GM19455 (cell line): ENCODE measurements at regions not wholly inside any gene's neighbourhood (a gene's known extent, or its start where the extent isn't known, plus 50 kb on each side); places are given as distances from the start of the nearest gene placed in this dataset.

Source experiments
- ATAC-seq: cut with Tn5 transposase; IDR thresholded peaks from one replicate; pipeline ENCODE4 v1.9.1; 2021; ENCODE audit not compliant: unreplicated experiment

DNA sequence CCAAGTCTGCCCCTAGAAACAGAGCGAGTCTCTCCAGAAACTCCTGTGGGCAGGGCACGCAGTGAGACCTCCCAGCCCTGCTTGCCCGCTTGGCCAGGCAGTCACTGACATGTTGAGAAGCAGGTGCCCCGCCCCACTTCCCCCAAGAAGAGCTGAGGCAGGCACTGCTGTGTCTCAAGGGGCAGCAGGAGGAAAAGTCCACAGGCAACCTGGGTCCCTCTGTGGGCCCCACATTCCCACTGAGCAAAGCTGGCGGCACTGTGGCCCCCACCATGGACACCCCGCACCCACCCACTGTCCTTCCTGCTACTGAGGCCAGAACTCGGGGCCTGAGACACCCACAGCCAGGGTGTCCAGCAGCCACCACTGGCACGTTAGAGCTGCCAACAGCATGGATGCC lies 137.3 kb upstream of the NKX1-1 start:
- ATAC-seq, result no peak

DNA sequence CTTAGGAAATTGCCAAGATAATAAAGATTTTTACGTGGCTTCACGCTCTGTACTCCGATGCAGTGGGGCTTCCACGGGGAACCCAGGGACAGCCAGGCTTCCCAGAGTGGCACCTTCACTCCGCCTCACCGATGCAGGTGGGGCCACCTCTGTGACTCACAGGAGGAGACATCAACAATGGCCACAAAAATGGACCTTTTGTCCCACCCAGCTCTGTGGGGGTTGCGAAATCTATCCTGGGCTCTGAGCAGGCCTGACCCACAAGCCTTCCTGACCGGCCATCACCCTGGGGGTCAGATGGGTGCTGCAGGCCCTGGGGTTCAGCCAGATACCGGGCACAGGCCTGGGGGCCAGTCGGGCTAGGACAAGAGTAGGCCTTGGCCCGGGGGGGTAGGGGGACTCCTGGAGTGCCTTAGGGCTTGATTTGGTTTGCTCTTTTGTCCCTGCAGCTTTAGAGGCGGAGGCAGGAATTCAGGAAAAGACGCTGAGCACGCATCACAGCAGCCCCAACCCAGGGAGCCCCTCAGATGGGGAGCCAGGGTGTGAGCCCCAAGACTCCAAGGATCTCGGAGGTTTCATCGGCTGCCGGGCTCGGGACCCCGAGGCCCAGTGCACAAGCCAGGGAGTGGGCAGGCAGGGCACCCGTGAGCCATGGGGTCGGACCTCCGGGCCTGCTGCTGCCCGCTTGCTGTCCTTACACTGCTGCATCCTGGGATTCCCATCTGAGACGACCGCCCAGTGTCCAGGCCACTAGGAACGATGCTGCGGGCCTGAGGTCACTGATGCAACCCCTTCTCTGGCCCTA lies 136.5 kb upstream of the NKX1-1 start:
- ATAC-seq, result no peak

DNA sequence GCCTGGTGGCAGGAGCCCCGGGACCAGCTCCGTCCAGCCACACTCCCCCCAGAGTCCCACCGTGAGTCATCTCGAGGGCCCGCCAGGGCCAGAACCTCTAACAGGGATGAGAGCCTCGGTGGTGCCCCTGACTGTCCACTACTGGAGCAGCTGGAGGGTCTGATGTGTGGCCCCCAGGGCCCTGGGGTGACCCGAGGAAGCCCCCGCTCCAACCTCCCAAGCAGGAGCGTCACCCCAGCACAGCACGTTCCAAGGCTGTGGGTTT lies 135.9 kb upstream of the NKX1-1 start:
- no peak for ATAC-seq

DNA sequence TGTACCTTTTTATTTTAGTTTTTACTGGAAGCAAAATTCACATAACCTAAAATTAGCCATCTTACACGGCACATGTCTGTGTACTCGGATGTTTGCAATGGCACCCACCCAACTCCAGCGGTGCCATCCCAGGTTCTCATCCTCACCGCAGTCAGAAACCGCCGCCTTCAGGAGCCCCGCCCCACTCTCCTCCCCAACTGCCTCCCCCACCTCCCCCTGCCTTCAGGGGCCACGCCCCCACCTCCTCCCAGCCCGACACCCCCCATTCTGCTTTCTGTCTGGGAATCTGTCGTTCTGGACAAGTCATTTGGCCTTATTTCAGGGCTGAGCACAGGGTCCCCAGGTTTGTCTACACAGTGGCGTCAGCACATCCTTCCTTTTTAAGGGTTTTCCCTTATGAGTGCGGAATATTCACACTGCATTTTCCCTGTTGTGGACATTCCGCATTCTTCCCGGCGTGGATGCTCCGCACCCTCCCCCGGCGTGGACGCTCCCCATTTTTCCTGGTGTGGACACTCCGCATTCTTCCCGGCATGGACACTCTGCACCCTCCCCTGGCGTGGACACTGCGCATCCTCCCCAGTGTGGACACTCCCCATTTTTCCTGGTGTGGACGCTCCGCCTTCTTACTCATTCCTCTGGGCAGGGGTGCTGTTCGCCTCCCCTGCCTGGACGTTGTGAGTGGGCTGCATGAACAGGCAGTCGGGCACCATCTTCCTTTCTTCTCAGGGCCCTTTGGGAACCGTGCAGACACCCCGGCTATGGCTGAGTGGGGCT lies 135.4 kb upstream of the NKX1-1 start:
- ATAC-seq, result no peak

DNA sequence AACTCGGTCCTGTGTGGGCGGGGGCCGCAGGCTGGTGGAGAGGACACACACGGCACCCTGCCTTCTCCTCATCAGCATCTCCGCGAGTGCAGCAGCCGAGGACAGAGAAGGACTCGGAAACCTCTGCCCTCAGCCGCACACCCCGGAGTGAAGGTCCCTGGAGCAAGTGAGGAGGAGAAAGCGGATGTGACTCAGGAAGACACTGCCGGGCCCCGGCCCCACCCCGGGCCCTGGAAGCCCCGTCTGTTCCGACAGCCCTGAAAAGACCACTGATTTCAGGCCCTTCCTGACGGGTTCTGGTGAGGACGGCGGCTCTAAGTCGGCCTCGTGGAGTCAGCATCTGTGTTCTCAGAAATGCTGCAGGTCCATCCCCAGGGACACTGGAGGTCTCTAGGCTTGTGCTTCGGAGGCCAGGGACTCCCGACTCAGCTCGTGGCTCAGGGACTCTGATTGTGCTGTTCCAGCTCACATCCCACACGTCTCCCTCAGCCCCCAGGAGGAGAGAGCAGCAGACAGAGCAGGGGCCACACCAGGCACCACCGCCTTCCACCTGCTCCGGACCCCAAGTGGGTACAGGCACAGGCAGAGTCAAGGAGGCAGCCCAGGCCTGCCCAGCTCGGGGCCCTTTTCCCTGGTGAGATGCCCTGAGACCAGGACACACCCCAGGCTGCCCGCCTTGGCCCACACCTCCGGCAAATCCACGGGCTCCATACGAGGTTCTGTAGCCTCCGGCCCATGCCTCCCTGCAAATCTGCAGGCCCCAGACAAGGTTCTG lies 134.5 kb upstream of the NKX1-1 start:
- ATAC-seq, result no peak

DNA sequence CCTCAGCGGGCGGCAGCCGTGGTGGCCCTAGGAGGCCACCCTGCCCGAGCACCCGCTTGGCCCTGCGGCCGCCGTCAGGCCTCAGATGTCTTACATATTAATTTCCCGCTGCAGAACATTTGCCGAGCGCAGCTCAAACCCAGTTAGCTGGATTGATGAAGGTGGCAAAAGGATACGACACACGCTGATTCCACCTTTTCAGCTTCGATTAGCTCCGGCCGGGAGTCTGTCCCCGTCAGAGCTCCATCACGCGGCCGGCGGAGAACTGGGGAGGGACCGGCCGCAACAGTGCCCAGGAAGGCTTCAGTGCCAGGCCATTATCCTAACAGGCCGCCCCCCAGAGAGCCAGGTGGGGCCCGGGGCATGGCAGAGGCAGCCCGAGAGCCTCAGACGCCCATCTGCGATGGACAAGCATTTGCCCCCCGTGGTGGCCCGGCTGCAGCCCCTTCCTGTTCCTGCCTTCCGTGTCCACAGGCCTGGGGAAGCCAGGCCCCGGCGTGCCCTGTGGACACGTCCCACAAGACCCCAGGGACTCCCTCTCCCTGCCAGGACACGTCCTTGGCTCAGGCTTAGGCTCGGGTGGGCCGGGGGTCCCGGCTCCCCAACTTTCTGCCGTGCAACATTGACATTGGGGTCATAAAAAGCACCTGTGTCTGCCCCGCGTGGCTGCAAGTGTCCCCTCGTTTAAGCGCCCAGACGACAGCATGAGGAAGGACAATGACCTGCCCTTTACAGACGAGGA lies 133.8 kb upstream of the NKX1-1 start:
- no peak for ATAC-seq

DNA sequence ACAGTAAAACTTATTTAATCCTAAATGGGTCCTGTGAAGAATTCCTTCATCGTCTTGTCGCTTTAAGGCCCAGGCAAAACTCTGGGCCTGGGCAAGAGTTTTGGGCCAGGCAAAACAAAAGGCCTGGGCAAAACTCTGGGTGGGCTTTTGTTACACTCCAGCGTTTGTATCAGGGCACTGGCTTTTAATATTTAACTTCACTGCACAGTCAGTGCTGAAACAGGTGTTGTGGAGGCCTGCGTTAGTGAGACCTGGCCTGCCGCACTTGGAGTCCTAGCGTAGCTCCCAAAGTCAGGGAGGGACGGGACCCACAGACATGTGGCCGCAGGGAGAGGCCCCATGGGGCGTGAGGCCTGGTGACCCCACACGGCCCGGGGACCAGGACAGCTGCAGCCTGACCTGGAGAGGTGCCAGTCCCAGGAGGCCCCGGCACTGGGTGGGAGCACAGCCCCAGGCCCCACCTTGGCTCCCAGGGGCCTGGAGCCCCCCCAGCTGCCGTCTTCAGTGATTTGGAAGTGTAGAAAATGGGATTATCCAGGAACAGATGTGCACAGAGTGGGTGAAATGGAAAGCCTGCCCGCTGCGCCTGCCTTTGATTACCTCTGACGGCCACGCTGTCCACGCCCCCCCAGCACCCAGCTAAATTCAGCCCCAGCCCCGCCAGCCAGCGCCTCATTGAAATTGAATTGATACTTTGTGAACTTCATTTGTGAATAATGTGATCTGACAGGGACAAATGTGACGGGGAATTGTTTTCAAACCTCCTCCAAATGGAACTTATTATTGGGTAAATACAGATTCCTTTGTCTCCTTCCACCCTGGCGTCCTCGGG lies 132.9 kb upstream of the NKX1-1 start:
- no peak for ATAC-seq

DNA sequence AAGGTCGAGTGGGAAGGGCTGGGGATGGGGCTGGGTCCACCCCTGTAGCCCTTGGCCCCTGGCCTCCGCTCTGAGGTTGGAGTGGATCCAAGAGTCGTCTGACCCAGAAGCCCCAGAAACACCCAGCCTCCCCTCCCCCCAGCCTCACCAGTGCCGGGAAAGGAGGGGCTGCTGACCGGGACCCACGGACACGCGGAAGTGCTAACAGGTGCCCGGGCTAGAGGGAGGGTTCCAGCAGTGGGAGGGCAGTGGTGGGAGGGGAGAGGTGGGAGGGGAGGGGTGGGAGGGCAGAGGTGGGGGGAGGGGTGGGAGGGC lies 131.8 kb upstream of the NKX1-1 start:
- no peak for ATAC-seq

DNA sequence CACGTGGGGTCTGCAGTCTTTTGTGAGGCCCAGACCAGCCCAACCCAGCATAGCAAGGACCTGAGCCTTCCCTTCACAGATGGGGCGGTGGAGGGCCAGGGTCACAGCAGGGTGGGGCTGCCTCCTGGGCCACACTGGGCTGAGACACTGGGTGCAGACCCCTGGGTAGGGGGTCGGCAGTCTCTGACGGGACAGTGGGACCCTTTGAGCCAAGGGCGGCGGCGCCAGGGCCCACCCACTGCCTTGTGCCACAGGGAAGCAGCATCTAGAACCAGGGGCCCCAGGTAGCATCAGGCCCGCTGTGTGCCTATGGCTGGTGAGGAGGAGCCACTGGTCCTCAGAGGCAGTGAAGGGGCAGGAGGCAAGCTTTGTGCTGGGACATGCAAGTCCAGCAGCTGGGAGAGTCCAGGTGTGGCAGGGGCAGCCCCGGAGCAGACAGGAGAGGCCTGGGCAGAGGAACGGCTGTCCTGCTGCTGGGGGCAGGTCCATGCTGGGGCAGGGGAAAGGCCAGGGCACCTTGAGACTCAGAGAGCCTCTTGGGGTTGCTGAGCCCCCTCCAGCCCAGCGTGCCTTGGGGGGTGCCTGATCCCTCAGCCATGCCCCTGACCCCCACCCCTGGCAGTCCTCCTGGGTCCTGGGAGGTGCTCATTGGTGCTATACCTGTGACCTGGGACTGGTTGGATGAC lies 131.3 kb upstream of the NKX1-1 start:
- no peak for ATAC-seq

DNA sequence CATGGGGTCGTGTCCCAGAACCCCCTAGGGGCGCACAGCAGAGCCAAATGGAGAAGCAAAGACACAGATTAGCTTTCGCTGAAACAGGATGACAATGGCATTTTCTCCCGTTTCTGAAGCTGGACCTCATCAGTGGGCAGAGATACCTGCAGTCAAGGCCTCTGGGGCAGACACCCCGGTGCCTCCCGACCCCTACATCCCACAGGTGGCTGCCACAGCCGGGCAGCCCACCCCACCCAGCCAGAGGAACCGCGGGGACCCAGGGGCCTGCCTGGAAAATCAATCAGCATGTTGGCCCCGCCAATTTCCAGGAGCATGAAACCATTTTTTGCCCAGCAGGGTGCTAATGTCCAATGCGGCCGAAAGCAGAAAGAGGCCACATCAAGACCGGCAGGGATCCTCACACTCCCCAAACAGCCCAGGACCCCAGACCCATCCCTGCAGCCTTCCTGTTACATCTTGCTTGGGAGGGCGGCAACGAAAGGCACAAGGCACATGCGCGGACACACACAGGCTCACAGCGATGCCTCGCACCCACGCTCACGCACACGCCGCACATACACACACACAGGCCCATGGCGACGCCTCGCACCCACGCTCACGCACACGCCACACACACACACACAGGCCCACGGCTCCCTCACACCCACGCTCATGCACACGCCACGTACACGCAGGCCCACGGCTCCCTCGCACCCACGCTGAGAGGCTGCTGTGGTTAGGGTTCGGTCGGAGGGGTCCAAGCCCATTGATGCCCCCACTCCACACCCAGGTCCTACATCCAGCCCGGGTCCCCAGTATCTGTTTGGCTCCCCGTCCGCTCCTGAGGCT lies 130.6 kb upstream of the NKX1-1 start:
- no peak for ATAC-seq

DNA sequence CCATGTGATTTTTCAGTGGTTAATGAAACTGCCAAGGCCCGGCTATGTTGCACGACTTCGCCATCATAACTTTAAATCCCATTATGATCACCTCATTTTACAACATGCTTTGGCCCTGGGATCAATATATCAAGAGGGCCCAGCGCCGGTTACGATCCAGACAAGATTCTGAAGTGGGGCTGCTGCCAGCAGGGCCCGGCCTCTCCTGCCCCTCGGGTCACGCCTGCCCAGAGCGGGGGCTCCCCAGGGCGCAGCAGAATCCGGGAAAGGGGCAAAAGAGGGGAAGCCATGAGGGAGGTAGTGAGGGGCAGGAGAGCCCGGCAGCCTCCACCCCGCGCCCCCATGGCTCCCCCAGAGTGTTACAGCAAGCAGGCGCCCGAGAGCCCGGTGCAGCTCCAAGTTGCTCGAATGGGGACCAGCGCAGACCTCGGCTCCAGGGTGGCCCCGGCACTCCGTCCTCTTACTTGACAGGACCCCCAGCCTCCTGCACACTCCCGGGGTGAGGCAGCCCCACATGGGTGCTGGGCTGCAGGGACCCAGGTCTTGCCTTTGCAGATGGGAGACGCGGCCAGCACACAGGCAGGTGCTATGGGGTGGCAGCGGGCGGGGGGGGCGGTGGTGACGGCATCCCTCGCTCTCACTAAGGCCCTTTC lies 129.8 kb upstream of the NKX1-1 start:
- no peak for ATAC-seq

DNA sequence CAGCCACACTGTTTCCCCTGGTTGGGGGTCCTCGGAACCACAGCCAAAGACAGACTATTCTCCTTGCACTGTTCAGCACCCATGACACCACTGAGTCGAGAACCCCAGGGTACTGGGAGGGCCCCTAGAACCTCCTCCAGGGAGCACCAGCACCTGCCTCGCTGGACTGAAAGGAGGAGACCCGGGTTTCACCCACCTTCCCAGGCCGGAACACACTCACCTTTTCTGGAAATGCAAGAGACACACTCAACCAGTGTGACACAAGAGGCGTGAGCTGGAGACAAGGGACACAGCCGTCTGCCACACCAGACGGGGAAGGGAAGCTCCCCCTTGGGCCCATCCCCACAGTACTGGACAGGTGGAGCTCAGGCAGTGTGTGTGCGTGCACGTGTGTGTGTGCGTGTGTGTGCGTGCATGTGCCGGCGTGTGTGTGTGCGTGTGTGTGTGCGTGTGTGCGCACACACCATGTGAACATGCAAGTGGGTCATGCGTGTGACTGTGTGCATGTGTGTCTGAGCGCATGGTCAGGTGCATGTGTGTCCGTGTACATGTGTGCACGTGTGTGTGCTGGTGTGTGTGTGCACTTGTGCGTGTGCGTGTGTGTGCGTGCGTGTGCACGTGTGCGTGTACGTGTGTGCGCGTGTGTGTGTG lies 128.8 kb upstream of the NKX1-1 start:
- ATAC-seq, result no peak

DNA sequence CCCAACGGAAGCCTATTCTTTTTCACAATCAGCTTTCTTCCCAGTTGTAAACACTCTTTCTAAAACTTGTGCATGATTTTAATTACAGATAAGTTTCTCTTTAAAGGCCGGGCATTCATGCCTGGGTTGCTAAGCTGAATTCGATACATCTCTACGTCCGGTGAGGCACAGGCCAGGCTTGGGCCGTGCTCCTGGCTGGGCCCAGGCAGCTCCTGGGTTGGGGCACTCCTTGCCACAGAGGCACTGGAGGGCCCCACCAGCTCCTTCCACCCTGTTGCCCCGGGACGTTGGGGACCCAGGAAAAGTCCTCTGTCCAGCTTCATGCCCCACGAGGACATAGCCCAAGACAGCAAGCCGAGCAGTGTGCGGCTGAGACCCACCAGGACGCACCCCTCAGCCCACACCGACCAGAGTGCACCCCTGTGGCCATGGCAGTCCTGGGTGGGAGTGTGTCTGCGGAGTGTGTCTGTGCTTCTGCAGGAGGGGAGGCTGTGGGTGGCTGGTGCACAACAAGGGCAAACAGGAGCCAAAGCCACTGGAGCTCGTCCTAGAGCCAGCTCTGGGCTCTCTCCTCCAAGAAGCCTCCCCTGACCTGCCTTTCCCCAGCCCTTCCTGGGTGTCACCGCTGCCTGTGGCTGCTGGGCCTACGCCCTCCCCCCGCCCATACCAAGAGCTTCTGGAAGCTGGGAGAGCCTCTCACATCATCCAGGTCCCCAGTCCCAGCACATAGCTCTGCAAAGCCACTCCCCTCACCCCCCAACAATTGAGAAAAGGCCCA lies 128.0 kb upstream of the NKX1-1 start:
- ATAC-seq, result no peak

DNA sequence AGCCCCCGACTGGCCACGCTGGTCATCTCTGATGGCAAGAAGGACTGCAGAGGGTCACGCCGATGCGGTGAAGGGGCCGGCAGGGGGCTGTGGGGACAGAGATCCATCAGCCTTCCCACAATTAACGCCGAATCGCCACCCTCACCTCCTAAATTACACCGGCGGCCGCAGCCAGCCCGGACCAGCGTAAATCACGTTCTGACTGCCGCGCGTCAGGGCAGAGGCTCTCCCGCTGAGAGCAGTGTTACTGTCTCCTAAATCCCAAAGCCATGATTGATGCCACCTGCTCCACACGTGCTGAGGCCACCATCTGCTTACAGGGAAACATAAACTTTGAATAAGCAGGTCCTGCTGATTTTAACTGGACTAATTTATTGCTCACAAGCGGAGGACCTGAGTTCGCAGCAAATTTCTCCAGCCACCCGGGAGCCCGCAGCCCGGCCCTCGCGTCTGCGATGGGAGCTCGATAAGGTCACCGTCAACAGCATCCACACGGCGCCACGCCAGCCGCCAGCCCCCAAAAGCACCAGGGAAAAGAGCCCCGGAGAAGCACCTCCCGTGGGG lies 127.3 kb upstream of the NKX1-1 start:
- no peak for ATAC-seq

DNA sequence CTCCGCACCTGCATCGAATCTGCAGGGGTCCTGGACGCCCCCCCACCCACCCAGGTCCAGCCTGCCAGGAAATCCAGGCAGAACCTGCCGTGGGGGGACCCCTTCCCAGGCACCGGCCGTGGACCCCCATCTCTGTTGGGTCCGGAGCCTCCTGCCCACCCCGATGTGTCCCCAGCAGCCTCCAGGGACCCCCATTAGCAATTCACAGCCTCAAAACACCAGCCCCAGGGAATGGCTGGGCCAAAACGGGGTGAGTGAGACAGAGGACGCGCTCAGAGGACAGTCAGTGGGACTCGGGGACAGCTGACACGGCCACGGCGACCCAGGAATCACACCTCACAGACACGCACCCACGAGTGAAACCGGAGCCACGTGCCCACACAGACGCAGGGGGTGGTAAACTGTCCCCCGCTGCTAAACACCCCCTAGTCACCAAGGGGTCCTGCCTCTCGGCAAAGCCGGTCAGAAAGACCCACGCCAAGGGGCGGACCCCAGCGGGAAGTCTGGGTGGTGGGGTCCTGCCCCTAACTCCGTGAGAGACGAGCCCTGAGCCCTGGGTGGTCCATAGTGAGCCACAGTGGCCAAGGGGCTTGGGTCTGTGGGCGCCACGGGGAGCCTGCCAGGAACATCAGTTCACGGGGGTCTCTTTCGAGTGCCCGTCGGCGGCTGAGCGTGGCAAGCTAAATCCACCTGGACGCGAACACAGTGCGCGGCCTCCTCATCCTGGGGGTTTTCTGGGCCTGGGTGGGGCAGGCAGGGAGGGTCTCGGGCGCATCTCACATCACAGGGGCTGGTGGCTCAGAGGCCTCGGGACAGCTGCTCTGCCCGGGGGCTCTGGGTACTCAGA lies 126.5 kb upstream of the NKX1-1 start:
- no peak for ATAC-seq
